Central memory CD8-positive, alpha-beta T cell (primary cell): ENCODE measurements at regions not wholly inside any gene's neighbourhood (a gene's known extent, or its start where the extent isn't known, plus 50 kb on each side); places are given as distances from the start of the nearest gene placed in this dataset.

ENCODE experiments used
- ATAC-seq: fragments of 150-1000 bp; cut with Tn5 transposase; replicated peaks from 2 replicates; pipeline ENCODE4 v1.10.0; 2022; ENCODE audit warnings: mild to moderate bottlenecking, moderate FRiP score, moderate number of reproducible peaks; ENCODE audit not compliant: poor library complexity, severe bottlenecking; ENCODE audit errors: extremely low read depth
- DNase-seq, 2 donors: peaks; one replicate each; pipeline ENCODE4 v3.0.0; 2021; ENCODE audit warnings: low spot score in 2 of 2
- H3K27ac Mint-ChIP-seq: one replicate; pipeline ENCODE4 v1.8.0; 2022; ENCODE audit warnings: low read depth, mild to moderate bottlenecking, moderate library complexity, mixed read lengths
- H3K27me3 Mint-ChIP-seq: one replicate; pipeline ENCODE4 v1.8.0; 2022; ENCODE audit warnings: mixed read lengths
- H3K36me3 Mint-ChIP-seq: one replicate; pipeline ENCODE4 v1.8.0; 2022; ENCODE audit warnings: mild to moderate bottlenecking, moderate library complexity, mixed read lengths; ENCODE audit not compliant: insufficient read depth
- H3K4me1 Mint-ChIP-seq: one replicate; pipeline ENCODE4 v1.8.0; 2022; ENCODE audit warnings: mixed read lengths
- H3K4me3 Mint-ChIP-seq: one replicate; pipeline ENCODE4 v1.8.0; 2022; ENCODE audit warnings: mild to moderate bottlenecking, moderate library complexity, mixed read lengths
- H3K9me3 Mint-ChIP-seq: one replicate; pipeline ENCODE4 v1.8.0; 2022; ENCODE audit warnings: mixed read lengths

GRCh38 chr11:122327528-122327927 lies 211.5 kb upstream of the BLID start:
- H3K4me3 Mint-ChIP-seq = no peak overlapping the region
- H3K4me1 Mint-ChIP-seq = no peaks in the 10 kb centered on the region
- DNase-seq (no peak), ATAC-seq (no peak)
- H3K9me3 Mint-ChIP-seq = peaks cover 2% of the 10 kb centered on the region
- no peaks in the 10 kb centered on the region for H3K36me3 Mint-ChIP-seq
- H3K27me3 Mint-ChIP-seq = no peaks in the 10 kb centered on the region
- no peak overlapping the region for H3K27ac Mint-ChIP-seq

- no peak overlapping the region for H3K4me3 Mint-ChIP-seq
- peaks cover 8% of the 10 kb centered on the region for H3K27me3 Mint-ChIP-seq
- ATAC-seq (no peak), DNase-seq (no peak)
- H3K4me1 Mint-ChIP-seq = no peaks in the 10 kb centered on the region
- no peak overlapping the region for H3K27ac Mint-ChIP-seq
- H3K9me3 Mint-ChIP-seq = peaks cover 5% of the 10 kb centered on the region
- no peaks in the 10 kb centered on the region for H3K36me3 Mint-ChIP-seq
Measured at GRCh38 chr11:122323754-122324421, 207.9 kb upstream of the BLID start.

- DNase-seq (no peak), ATAC-seq (no peak)
- H3K27me3 Mint-ChIP-seq = peaks cover 8% of the 10 kb centered on the region
- no peaks in the 10 kb centered on the region for H3K4me1 Mint-ChIP-seq
- no peak overlapping the region for H3K4me3 Mint-ChIP-seq
- peaks cover 5% of the 10 kb centered on the region for H3K9me3 Mint-ChIP-seq
- H3K27ac Mint-ChIP-seq = no peak overlapping the region
- no peaks in the 10 kb centered on the region for H3K36me3 Mint-ChIP-seq
Measured at GRCh38 chr11:122322329-122322728, 206.3 kb upstream of the BLID start.

DNA sequence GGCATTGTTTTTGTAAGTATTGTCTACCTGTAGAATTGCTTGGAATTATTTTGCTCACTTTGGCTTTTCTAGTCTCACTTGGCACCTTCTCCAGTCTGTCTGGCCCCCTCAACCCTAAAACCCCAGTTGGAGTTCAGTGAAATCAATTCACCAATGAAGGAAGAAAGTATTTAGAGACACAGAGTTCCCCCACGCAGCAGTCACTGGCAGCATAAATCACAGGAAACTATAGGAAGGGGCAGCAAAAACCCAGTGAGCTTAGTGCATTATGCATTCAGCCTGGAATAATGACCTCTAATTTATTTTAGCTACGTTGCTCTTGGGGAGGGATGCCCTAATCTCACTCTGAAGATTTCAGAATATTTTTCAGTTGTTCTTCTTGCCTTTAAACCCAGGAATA lies 204.7 kb upstream of the BLID start:
- H3K4me1 Mint-ChIP-seq = no peaks in the 10 kb centered on the region
- H3K27me3 Mint-ChIP-seq = peaks cover 8% of the 10 kb centered on the region
- no peak overlapping the region for H3K4me3 Mint-ChIP-seq
- no peak overlapping the region for H3K27ac Mint-ChIP-seq
- no peak for DNase-seq
- H3K9me3 Mint-ChIP-seq = peaks cover 5% of the 10 kb centered on the region
- no peaks in the 10 kb centered on the region for H3K36me3 Mint-ChIP-seq
- no peak for ATAC-seq

DNA sequence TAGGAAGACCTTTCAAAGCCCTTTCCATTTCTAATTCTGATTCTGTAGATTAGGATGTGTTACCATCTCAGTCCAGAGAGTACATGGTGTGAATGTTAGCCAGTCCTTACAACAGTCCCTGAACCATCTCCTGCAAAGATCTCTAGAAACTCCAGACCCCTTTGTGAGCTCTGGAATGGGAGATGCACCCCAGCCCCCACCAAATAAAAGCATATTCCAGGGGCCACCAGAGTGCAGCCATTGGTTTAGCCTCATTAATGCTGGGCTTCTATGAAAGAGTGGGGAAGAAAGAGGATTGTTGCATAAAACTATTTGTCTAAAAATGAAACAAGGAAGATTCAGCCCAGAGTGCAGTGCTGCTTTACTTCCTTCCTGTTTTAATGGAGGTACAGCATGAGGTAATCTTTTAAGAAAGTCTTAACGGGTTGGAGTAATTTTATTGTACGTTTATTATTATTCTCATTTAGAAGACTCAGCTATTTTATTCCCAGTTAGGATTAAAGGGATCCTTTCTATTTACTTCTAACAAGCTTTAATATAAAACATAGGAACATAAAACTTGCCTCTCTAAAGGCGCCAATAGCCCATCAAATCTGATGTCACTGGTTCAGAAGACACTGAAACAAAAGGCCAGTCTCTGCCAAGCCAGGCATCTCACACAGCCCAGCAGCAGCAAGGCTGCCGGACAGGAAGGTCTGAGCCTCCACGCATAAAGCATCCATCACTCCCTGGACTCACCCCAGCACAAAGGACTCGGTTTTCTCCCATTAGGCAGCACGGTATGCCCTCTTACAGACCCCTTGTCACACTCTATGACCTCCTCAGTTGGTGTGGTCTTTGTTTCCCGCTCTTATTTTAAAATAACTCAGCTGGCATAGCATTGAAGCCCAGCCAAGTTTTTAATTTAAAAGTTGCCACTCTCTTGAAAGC lies 203.9 kb upstream of the BLID start:
- peaks cover 5% of the 10 kb centered on the region for H3K9me3 Mint-ChIP-seq
- no peak overlapping the region for H3K4me3 Mint-ChIP-seq
- H3K4me1 Mint-ChIP-seq = no peaks in the 10 kb centered on the region
- no peaks in the 10 kb centered on the region for H3K36me3 Mint-ChIP-seq
- H3K27me3 Mint-ChIP-seq = peaks cover 8% of the 10 kb centered on the region
- no peak overlapping the region for H3K27ac Mint-ChIP-seq
- ATAC-seq (no peak), DNase-seq (no peak)

DNA sequence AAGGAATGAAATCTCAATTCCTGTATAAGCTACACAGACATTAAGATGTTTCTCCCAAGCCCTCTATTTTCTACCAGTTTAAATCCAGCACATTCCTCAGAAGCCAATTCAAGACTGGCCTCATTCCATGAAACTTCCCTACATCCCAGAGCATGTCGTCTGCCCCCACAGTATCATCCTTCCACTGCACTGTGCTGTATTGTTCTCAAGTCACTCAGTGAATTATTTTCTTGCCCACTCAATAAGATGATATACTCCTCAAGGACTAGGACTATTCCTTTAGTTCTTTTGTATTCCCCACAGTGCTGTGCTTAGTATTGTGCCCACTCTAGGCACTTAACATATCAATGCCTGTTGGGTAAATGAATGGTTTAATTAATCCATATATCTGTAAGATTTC lies 203.1 kb upstream of the BLID start:
- no peaks in the 10 kb centered on the region for H3K36me3 Mint-ChIP-seq
- DNase-seq = no peak
- peaks cover 5% of the 10 kb centered on the region for H3K9me3 Mint-ChIP-seq
- no peak overlapping the region for H3K4me3 Mint-ChIP-seq
- H3K4me1 Mint-ChIP-seq = no peaks in the 10 kb centered on the region
- no peak for ATAC-seq
- no peak overlapping the region for H3K27ac Mint-ChIP-seq
- peaks cover 8% of the 10 kb centered on the region for H3K27me3 Mint-ChIP-seq

DNA sequence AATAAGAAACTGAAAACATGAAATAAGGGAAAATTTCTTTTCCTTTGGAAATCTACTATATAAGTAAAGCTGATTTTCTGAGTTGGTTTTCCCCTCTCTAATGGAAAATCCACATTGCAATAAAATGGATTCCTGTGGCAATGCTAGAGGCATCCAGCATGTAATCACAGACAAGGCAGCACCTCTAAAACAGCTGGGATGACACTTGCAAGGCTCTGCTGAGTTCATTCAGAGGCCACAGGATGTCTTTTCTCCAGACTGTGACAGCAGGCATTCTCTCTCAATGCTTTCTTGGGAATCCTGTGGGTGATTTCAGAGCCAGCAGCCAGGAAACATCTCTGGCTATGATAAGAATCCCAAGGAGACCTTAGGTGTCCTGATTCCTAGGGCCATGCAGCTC lies 201.3 kb upstream of the BLID start:
- Mint-ChIP-seq H3K9me3 (peaks cover under 1% of the 10 kb centered on the region), H3K4me1 (no peaks in the 10 kb centered on the region), H3K36me3 (no peaks in the 10 kb centered on the region), H3K27me3 (peaks cover 8% of the 10 kb centered on the region), H3K4me3 (no peak overlapping the region), H3K27ac (no peak overlapping the region)
- no peak for DNase-seq
- ATAC-seq = no peak

- no peaks in the 10 kb centered on the region for H3K4me1 Mint-ChIP-seq
- DNase-seq (no peak), ATAC-seq (no peak)
- H3K9me3 Mint-ChIP-seq = no peaks in the 10 kb centered on the region
- H3K36me3 Mint-ChIP-seq = no peaks in the 10 kb centered on the region
- no peak overlapping the region for H3K4me3 Mint-ChIP-seq
- H3K27me3 Mint-ChIP-seq = peaks cover 16% of the 10 kb centered on the region
- no peak overlapping the region for H3K27ac Mint-ChIP-seq
Measured at GRCh38 chr11:122313581-122313980, 197.6 kb upstream of the BLID start.

DNA sequence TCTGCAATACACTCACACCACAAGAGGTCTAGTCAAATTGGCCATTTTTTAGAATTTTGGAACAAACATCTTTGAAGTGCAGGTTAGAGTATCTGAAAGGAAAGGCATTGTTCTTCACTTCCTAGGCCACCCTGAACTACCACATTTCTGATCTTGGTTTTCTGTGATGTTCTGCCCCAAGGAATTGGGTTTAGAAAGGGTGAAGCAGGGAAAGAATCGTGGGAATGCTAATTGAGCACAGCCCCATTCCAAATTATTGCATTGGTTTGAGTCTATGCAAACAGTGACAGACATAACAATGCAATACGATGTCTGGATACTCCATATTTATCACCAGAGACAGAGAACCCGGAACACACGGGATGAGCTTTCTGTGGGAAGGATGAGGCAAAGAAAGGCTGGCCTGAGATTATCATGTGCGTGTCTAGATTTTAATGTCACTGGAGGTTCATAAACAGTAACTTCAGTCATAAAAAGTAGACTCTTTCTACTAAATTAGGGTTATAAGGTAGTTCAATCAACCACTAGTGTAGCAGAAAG lies 195.3 kb upstream of the BLID start:
- Mint-ChIP-seq H3K4me1 (no peaks in the 10 kb centered on the region), H3K4me3 (no peak overlapping the region), H3K9me3 (no peaks in the 10 kb centered on the region), H3K27me3 (peaks cover 32% of the 10 kb centered on the region), H3K36me3 (no peaks in the 10 kb centered on the region), H3K27ac (no peak overlapping the region)
- ATAC-seq (no peak), DNase-seq (no peak)

- ATAC-seq (no peak), DNase-seq (no peak)
- H3K4me3 Mint-ChIP-seq = no peak overlapping the region
- no peaks in the 10 kb centered on the region for H3K4me1 Mint-ChIP-seq
- no peaks in the 10 kb centered on the region for H3K36me3 Mint-ChIP-seq
- no peaks in the 10 kb centered on the region for H3K9me3 Mint-ChIP-seq
- H3K27me3 Mint-ChIP-seq = peaks cover 32% of the 10 kb centered on the region
- no peak overlapping the region for H3K27ac Mint-ChIP-seq
Measured at GRCh38 chr11:122310766-122311165, 194.8 kb upstream of the BLID start.

- DNase-seq = no peak
- H3K27ac Mint-ChIP-seq = no peak overlapping the region
- H3K4me1 Mint-ChIP-seq = no peaks in the 10 kb centered on the region
- no peak overlapping the region for H3K4me3 Mint-ChIP-seq
- no peaks in the 10 kb centered on the region for H3K9me3 Mint-ChIP-seq
- no peaks in the 10 kb centered on the region for H3K36me3 Mint-ChIP-seq
- H3K27me3 Mint-ChIP-seq = peaks cover 32% of the 10 kb centered on the region
- no peak for ATAC-seq
Measured at GRCh38 chr11:122309262-122309925, 193.4 kb upstream of the BLID start.

GRCh38 chr11:122308226-122308625 lies 192.2 kb upstream of the BLID start:
- H3K4me3 Mint-ChIP-seq = no peak overlapping the region
- no peaks in the 10 kb centered on the region for H3K4me1 Mint-ChIP-seq
- no peak overlapping the region for H3K27ac Mint-ChIP-seq
- H3K27me3 Mint-ChIP-seq = peaks cover 32% of the 10 kb centered on the region
- no peaks in the 10 kb centered on the region for H3K36me3 Mint-ChIP-seq
- DNase-seq = no peak
- ATAC-seq = no peak
- no peaks in the 10 kb centered on the region for H3K9me3 Mint-ChIP-seq
